BJ (cell line): ENCODE measurements at regions not wholly inside any gene's neighbourhood (a gene's known extent, or its start where the extent isn't known, plus 50 kb on each side); places are given as distances from the start of the nearest gene placed in this dataset.

Source experiments
- CTCF ChIA-PET: fragments of 350-600 bp; formaldehyde crosslinking; extraction: SDS; loops from one replicate; lab custom pipeline; 2021; ENCODE audit warnings: antibody characterized with exemption, inconsistent platforms; lab: Yijun Ruan, JAX
- POLR2A ChIA-PET: fragments of 300-600 bp; sonication (Branson Sonifier 250); formaldehyde crosslinking; extraction: SDS; loops from one replicate; lab custom pipeline; 2021; ENCODE audit warnings: antibody characterized with exemption; lab: Charles Lee
- DNase-seq: peaks from one replicate; pipeline ENCODE4 v3.0.0-alpha.2; 2011; ENCODE audit warnings: low read depth
- H3K27me3 ChIP-seq: 2 replicates; pipeline ENCODE4 v1.6.0; 2011; ENCODE audit warnings: low read length; ENCODE audit not compliant: control insufficient read depth, insufficient read depth
- H3K36me3 ChIP-seq: 2 replicates; pipeline ENCODE4 v1.5.1; 2011; ENCODE audit warnings: low read length; ENCODE audit not compliant: control insufficient read depth, insufficient read depth
- H3K4me3 ChIP-seq: 2 replicates; pipeline ENCODE4 v1.5.1; 2011; ENCODE audit warnings: low read depth, mild to moderate bottlenecking, control low read depth, low read length
- TF ChIP-seq, protein P1 (sequence below): IDR thresholded peaks from 2 replicates; pipeline ENCODE4 v1.5.1; 2011; ENCODE audit warnings: low read depth, mild to moderate bottlenecking, control low read depth, inconsistent platforms, low read length, moderate library complexity; ENCODE audit not compliant: insufficient read depth

- DNase-seq = no peak
- TF ChIP-seq, protein P1, sequence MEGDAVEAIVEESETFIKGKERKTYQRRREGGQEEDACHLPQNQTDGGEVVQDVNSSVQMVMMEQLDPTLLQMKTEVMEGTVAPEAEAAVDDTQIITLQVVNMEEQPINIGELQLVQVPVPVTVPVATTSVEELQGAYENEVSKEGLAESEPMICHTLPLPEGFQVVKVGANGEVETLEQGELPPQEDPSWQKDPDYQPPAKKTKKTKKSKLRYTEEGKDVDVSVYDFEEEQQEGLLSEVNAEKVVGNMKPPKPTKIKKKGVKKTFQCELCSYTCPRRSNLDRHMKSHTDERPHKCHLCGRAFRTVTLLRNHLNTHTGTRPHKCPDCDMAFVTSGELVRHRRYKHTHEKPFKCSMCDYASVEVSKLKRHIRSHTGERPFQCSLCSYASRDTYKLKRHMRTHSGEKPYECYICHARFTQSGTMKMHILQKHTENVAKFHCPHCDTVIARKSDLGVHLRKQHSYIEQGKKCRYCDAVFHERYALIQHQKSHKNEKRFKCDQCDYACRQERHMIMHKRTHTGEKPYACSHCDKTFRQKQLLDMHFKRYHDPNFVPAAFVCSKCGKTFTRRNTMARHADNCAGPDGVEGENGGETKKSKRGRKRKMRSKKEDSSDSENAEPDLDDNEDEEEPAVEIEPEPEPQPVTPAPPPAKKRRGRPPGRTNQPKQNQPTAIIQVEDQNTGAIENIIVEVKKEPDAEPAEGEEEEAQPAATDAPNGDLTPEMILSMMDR = no peak
- H3K36me3 ChIP-seq = no peaks in the 10 kb centered on the region
- H3K4me3 ChIP-seq = no peak overlapping the region
- CTCF ChIA-PET = interaction anchor here (0.9 to 1.2 kb wide), 2 partner anchors 11 to 24 kb away, joined by 3 read pairs; no protein-coding TSS in a partner anchor
- POLR2A ChIA-PET = no interaction called here
- H3K27me3 ChIP-seq = no peaks in the 10 kb centered on the region
Observed at GRCh38 chr3:111314181-111314873, 227.7 kb upstream of the CD96 start.

DNA sequence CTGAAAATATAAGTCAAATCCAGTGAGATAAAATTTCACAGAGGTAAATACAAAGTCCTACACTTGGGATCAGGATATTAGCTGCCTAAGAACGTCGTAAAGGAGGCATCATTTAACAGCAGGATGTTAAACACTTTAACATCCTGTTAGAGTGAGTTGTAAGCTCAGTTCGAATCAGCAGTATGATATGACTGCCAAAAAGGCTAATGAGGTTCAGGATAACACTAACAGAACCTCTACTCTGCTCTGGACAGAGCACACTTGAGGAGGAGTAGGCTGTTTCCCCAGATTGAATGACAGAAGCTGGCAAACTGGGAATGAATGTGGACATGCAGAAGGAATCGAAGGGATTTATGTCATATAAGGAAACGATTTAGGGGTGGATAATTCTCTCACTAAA, 227.1 kb upstream of the CD96 start:
- no peak for DNase-seq
- ChIA-PET CTCF (interaction anchor here (0.9 to 1.2 kb wide), 2 partner anchors 11 to 23 kb away, joined by 3 read pairs; no protein-coding TSS in a partner anchor), POLR2A (no interaction called here)
- Histone ChIP-seq H3K36me3 (no peaks in the 10 kb centered on the region), H3K4me3 (no peak overlapping the region), H3K27me3 (no peaks in the 10 kb centered on the region)
- TF ChIP-seq, protein P1 = no peak

- POLR2A ChIA-PET = interaction anchor here (0.6 kb wide), 1 partner anchor 11 kb away, joined by 3 read pairs; no protein-coding TSS in a partner anchor
- TF ChIP-seq, protein P1 = no peak
- CTCF ChIA-PET = no interaction called here
- Histone ChIP-seq H3K27me3 (no peaks in the 10 kb centered on the region), H3K4me3 (no peak overlapping the region), H3K36me3 (no peaks in the 10 kb centered on the region)
- no peak for DNase-seq
Observed at GRCh38 chr3:111315930-111316587, 225.9 kb upstream of the CD96 start.

DNA sequence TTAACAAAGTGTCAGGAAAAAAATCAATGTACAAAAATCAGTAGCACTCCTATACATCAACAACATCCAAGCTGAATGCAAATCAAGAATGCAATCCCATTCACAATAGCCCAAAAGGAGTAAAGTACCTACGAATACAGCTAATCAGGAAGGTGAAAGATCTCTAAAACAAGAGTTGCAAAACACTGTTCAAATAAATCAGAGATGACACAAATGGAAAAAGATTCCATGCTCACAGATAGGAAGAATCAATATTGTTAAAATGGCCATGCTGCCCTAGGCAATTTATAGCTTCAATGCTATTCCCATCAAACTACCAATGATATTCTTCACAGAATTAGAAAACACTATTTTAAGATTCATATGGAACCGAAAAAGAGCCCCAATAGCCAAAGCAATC, 223.7 kb upstream of the CD96 start:
- no peak overlapping the region for H3K4me3 ChIP-seq
- H3K27me3 ChIP-seq = no peaks in the 10 kb centered on the region
- TF ChIP-seq, protein P1 = no peak
- no peak for DNase-seq
- H3K36me3 ChIP-seq = no peaks in the 10 kb centered on the region
- POLR2A ChIA-PET = no interaction called here
- CTCF ChIA-PET = interaction anchor here (0.8 to 1.2 kb wide), 2 partner anchors 8 to 19 kb away, joined by 3 read pairs; no protein-coding TSS in a partner anchor

DNA sequence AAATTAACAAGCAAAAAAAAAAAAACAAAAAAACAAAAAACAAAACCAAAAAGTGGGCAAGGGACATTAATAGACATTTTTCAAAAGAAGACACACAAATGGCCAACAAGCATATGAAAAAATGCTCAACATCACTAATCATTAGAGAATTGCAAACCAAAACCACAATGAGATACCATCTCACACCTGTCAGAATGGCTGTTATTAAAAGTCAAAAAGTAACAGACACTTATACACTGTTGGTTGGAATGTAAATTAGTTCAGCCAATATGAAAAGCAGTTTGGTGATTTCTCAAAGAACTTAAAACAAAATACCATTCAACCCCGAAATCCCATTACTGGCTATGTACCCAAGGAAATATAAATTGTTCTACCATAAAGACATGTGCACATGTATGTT, 222.4 kb upstream of the CD96 start:
- DNase-seq = no peak

More for the DNA sequence above, 222.4 kb upstream of the CD96 start:
- ChIA-PET CTCF (no interaction called here), POLR2A (no interaction called here)
- Histone ChIP-seq H3K36me3 (no peaks in the 10 kb centered on the region), H3K4me3 (no peak overlapping the region), H3K27me3 (no peaks in the 10 kb centered on the region)
- TF ChIP-seq, protein P1 = no peak
